Esophagus squamous epithelium (tissue), 5 donors: ENCODE measurements at regions not wholly inside any gene's neighbourhood (a gene's known extent, or its start where the extent isn't known, plus 50 kb on each side); places are given as distances from the start of the nearest gene placed in this dataset.
A peak's percentile ranks its signal among the peaks of the same experiment; 100 is the strongest.

Experiments
- DNase-seq: peaks from one replicate; lab custom pipeline; 2025; lab: John Stamatoyannopoulos, UW
- H3K27ac ChIP-seq, 4 donors: fragments of 200-600 bp; sonication (generic); one replicate each; pipeline ENCODE4 v1.5.1; 2016 to 2019; ENCODE audit warnings: mild to moderate bottlenecking in 1 of 4
- H3K27me3 ChIP-seq, 4 donors: fragments of 200-600 bp; sonication (generic); 1 replicate in 3 of 4; 2 replicates in 1 of 4; pipeline versions ENCODE4 v1.5.1 to v1.6.0; 2017 to 2021; ENCODE audit warnings: antibody characterized with exemption in 1 of 4
- H3K36me3 ChIP-seq, 3 donors: fragments of 200-600 bp; sonication (generic); one replicate each; pipeline ENCODE4 v1.5.1; 2016 to 2019
- H3K4me1 ChIP-seq, 3 donors: fragments of 200-600 bp; sonication (generic); one replicate each; pipeline ENCODE4 v1.5.1; 2017 to 2019
- H3K4me3 ChIP-seq, 4 donors: fragments of 200-600 bp; sonication (generic); 1 replicate in 3 of 4; 2 replicates in 1 of 4; pipeline ENCODE4 v1.5.1; 2016 to 2019; ENCODE audit warnings: mild to moderate bottlenecking in 2 of 4, moderate library complexity in 1 of 4
- H3K9me3 ChIP-seq, 3 donors: fragments of 200-600 bp; sonication (generic); one replicate each; pipeline ENCODE4 v1.5.1; 2016 to 2019
- POLR2A ChIP-seq, 4 donors: fragments of 450-650 bp; IDR thresholded peaks; one replicate each; pipeline ENCODE4 v1.6.1; 2017; ENCODE audit warnings: antibody characterized with exemption in 4 of 4, mild to moderate bottlenecking in 4 of 4, moderate library complexity in 3 of 4
- WGBS, 2 donors: methylation state at CpG; one replicate each; pipeline ENCODE4 v1.1.5; 2018; 5-methylcytosine and 5-hydroxymethylcytosine counted together
- intact Hi-C: fragments of 100-400 bp; cut with DNase I; formaldehyde crosslinking; loops from one replicate; pipeline ENCODE4 v1.15.0; 2022
- TF ChIP-seq, protein P1 (sequence below), 6 experiments: fragments of 450-650 bp in 4 of 6; fragments of 200-600 bp in 2 of 6; sonication (generic) in 2 of 6; IDR thresholded peaks; one replicate each; pipeline ENCODE4 v1.5.1; 2016 to 2019; ENCODE audit warnings: antibody characterized with exemption in 6 of 6, mild to moderate bottlenecking in 4 of 6, moderate library complexity in 4 of 6
- donor health status: DM: yes; HTN: yes; CAD: no.

DNA sequence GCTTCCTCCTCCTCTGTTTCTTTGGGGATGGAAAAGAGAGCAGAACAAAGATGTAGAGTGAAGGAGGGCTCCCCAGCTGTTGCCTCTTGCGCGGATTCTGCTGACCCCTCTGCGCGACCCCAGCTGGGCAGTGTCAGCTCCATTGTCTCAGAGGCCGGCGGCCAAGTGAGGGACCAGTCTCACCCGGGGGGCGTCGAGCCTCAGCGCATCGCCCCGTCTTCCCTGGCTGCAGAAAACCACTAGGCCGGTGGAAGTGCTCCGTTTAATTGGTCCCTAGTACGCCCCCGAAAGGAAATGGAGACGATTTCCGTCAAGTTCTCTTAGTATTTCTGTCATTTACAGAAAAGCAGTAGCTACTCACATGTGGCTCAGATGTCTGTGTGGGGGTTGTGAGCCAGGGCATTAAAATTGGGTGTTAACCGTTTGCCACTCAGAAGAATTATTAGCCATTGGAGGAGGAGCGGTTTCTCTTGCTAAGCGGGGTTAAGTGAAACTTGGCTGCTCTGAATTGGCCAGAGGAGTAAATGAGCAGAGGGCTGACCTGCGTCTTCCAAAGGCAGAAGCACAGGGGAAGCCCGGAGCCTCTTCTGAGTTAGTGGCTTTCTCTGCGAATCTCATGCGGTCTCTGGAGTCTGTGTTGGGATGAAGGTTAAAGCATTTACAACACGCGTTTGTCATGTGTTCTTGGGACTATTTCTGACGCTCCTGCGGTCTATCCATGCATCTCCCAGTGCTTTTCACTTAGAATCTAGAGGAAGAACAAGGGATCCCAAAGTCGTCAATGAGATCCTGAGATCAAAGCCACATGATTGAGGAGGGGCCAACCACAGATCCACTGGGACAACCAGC is 132.8 kb upstream of the MYO16 start:
- H3K36me3 ChIP-seq, result no peaks in the 10 kb centered on the region
- peak overlapping the region in 3 of 4 donors; percentile 19 to 56 (median 39) for H3K4me3 ChIP-seq
- TF ChIP-seq, protein P1, sequence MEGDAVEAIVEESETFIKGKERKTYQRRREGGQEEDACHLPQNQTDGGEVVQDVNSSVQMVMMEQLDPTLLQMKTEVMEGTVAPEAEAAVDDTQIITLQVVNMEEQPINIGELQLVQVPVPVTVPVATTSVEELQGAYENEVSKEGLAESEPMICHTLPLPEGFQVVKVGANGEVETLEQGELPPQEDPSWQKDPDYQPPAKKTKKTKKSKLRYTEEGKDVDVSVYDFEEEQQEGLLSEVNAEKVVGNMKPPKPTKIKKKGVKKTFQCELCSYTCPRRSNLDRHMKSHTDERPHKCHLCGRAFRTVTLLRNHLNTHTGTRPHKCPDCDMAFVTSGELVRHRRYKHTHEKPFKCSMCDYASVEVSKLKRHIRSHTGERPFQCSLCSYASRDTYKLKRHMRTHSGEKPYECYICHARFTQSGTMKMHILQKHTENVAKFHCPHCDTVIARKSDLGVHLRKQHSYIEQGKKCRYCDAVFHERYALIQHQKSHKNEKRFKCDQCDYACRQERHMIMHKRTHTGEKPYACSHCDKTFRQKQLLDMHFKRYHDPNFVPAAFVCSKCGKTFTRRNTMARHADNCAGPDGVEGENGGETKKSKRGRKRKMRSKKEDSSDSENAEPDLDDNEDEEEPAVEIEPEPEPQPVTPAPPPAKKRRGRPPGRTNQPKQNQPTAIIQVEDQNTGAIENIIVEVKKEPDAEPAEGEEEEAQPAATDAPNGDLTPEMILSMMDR (IDR thresholded peaks at IDR 0.05), result no peak
- no peak for TF ChIP-seq POLR2A (IDR thresholded peaks at IDR 0.05)
- no peak for DNase-seq
- peaks cover 0 to 36% (median 0%) of the 10 kb centered on the region in 4 donors for H3K27me3 ChIP-seq
- intact Hi-C loops, result no loop called here
- no peaks in the 10 kb centered on the region for H3K9me3 ChIP-seq
- H3K27ac ChIP-seq, result no peak overlapping the region
- 7 to 22% methylated on average over 15 to 24 of the region's 30 CpGs for WGBS, 2 donors
- peaks cover 0 to 11% (median 3%) of the 10 kb centered on the region in 3 donors for H3K4me1 ChIP-seq

GRCh38 chr13:108500711-108501110 is 128.7 kb upstream of the MYO16 start:
- no peak overlapping the region for H3K4me3 ChIP-seq
- H3K4me1 ChIP-seq, result peaks cover 0 to 7% (median 3%) of the 10 kb centered on the region in 3 donors
- H3K27ac ChIP-seq, result no peak overlapping the region
- no peaks in the 10 kb centered on the region for H3K36me3 ChIP-seq
- TF ChIP-seq, protein P1 (IDR thresholded peaks at IDR 0.05), result no peak
- no peak for TF ChIP-seq POLR2A (IDR thresholded peaks at IDR 0.05)
- H3K9me3 ChIP-seq, result no peaks in the 10 kb centered on the region
- DNase-seq, result no peak
- intact Hi-C loops, result no loop called here
- peaks cover 0 to 20% (median 0%) of the 10 kb centered on the region in 4 donors for H3K27me3 ChIP-seq
- WGBS, 2 donors, result 54 to 57% methylated on average over 6 of the region's 6 CpGs

DNA sequence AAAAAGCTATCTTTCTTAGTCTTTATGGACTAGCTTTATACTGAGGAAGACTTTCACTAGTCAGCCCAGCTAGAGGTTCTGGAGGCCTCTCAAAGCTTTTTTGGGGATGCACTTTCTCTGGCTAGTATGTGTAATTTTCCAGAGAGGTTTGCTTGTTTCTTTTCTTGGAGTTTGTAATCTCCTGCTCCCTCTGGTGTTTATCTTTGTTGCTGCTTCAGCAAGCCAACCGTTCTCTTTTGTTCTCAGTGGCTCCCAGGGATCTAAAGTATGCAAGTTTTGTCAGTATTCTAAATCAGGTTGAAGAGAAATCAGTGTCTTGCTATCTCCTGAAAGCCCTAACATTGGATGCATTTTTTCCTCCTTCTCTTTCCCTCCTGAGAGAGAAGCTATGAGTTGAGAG is 121.1 kb upstream of the MYO16 start:
- whole genome bisulfite sequencing, 2 donors, result 0 to 5% methylated on average over 1 of the region's 1 CpG
- DNase-seq, result no peak
- no peak overlapping the region for H3K27ac ChIP-seq
- peaks cover 0 to 6% (median 0%) of the 10 kb centered on the region in 3 donors for H3K9me3 ChIP-seq
- H3K36me3 ChIP-seq, result no peaks in the 10 kb centered on the region
- intact Hi-C loops, result no loop called here
- H3K4me3 ChIP-seq, result no peak overlapping the region
- H3K27me3 ChIP-seq, result no peaks in the 10 kb centered on the region
- no peaks in the 10 kb centered on the region for H3K4me1 ChIP-seq
- TF ChIP-seq POLR2A (IDR thresholded peaks at IDR 0.05), result no peak
- TF ChIP-seq, protein P1 (IDR thresholded peaks at IDR 0.05), result peak in 1 of 6 experiments; percentile 29

GRCh38 chr13:108525827-108526226 is 103.6 kb upstream of the MYO16 start:
- H3K4me1 ChIP-seq, result no peaks in the 10 kb centered on the region
- H3K27me3 ChIP-seq, result no peaks in the 10 kb centered on the region
- H3K9me3 ChIP-seq, result no peaks in the 10 kb centered on the region
- 63 to 75% methylated on average over 1 of the region's 1 CpG for WGBS, 2 donors
- H3K4me3 ChIP-seq, result no peak overlapping the region
- H3K27ac ChIP-seq, result no peak overlapping the region
- TF ChIP-seq, protein P1 (IDR thresholded peaks at IDR 0.05), result no peak
- no peak for TF ChIP-seq POLR2A (IDR thresholded peaks at IDR 0.05)
- H3K36me3 ChIP-seq, result no peaks in the 10 kb centered on the region
- no peak for DNase-seq
- intact Hi-C loops, result no loop called here

DNA sequence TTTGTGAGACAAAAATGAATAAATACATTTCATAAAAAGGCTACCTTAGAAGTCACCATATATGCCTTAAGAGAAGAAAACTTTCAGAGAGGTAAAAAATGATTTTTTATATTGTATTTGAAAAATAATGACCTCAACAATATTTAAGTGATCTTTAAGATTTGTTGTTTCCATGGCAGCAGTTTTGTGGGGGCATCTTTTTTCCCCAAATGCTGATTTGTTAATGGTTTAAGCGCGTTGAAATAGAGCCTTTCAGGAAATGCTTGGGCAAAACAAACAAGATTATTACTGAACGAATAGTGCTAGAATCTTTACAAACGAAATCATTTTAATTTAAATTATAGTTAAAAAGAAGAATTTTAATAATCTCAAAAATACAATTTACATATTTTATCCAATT is 103.1 kb upstream of the MYO16 start:
- Histone ChIP-seq H3K4me1 (no peaks in the 10 kb centered on the region), H3K27ac (no peak overlapping the region), H3K36me3 (no peaks in the 10 kb centered on the region), H3K4me3 (no peak overlapping the region), H3K9me3 (no peaks in the 10 kb centered on the region), H3K27me3 (no peaks in the 10 kb centered on the region)
- DNase-seq, result no peak
- 66 to 71% methylated on average over 4 of the region's 4 CpGs for WGBS, 2 donors
- TF ChIP-seq, protein P1 (IDR thresholded peaks at IDR 0.05), result no peak
- TF ChIP-seq POLR2A (IDR thresholded peaks at IDR 0.05), result no peak
- intact Hi-C loops, result no loop called here
